ENCODE measurements at regions not wholly inside any gene's neighbourhood (a gene's known extent, or its start where the extent isn't known, plus 50 kb on each side); places are given as distances from the start of the nearest gene placed in this dataset.

- Histone ChIP-seq H3K36me3 (ENCODE audit: control insufficient read depth in 4 of 4, insufficient read depth in 3 of 4, low read depth in 1 of 4, low read length in 3 of 4) (no peaks in the 10 kb centered on the region), H3K9ac (ENCODE audit: low read depth in 1 of 2, low read length in 2 of 2) (no peak overlapping the region), H3K27ac (ENCODE audit: low read depth in 1 of 2, low read length in 2 of 2) (no peak overlapping the region), H3K27me3 (ENCODE audit: control insufficient read depth in 4 of 4, insufficient read depth in 4 of 4, low read length in 3 of 4) (no peaks in the 10 kb centered on the region), H3K4me1 (ENCODE audit: control insufficient read depth in 4 of 4, insufficient read depth in 4 of 4, low read length in 3 of 4) (no peaks in the 10 kb centered on the region), H3K4me3 (ENCODE audit: low read depth in 1 of 3, low read length in 3 of 3) (no peak overlapping the region), H3K9me3 (ENCODE audit: control insufficient read depth in 4 of 4, low read length in 3 of 4) (no peaks in the 10 kb centered on the region)
- WGBS: 76% methylated on average over 3 of the region's 3 CpGs
- TF ChIP-seq CTCF (IDR thresholded peaks at IDR 0.05; ENCODE audit: low read depth, low read length, missing input control): no peak
- TF ChIP-seq JUND (IDR thresholded peaks at IDR 0.05): no peak
- TF ChIP-seq YY1 (IDR thresholded peaks at IDR 0.05): no peak
- TF ChIP-seq RXRA (IDR thresholded peaks at IDR 0.05): no peak
- TF ChIP-seq MAX (IDR thresholded peaks at IDR 0.05): no peak
- TF ChIP-seq RAD21 (IDR thresholded peaks at IDR 0.05): no peak
- no peak for TF ChIP-seq ATF3 (IDR thresholded peaks at IDR 0.05)
- TF ChIP-seq FOXA2 (IDR thresholded peaks at IDR 0.05): no peak
- no peak for TF ChIP-seq EGR1 (IDR thresholded peaks at IDR 0.05; ENCODE audit: low read depth in 2 of 2)
- no peak for TF ChIP-seq ZBTB33 (IDR thresholded peaks at IDR 0.05)
- TF ChIP-seq TAF1 (conservative IDR thresholded peaks at IDR 0.05): no peak
- no peak for TF ChIP-seq HNF4G (IDR thresholded peaks at IDR 0.05)
- no peak for DNase-seq (ENCODE audit: low spot score)
These were observed 123.1 kb upstream of the STXBP5 start for GRCh38 chr6:147081076-147081609.

- Histone ChIP-seq H3K9ac (ENCODE audit: low read depth in 1 of 2, low read length in 2 of 2) (no peak overlapping the region), H3K27me3 (ENCODE audit: control insufficient read depth in 4 of 4, insufficient read depth in 4 of 4, low read length in 3 of 4) (no peaks in the 10 kb centered on the region), H3K27ac (ENCODE audit: low read depth in 1 of 2, low read length in 2 of 2) (no peak overlapping the region), H3K36me3 (ENCODE audit: control insufficient read depth in 4 of 4, insufficient read depth in 3 of 4, low read depth in 1 of 4, low read length in 3 of 4) (no peaks in the 10 kb centered on the region), H3K9me3 (ENCODE audit: control insufficient read depth in 4 of 4, low read length in 3 of 4) (peaks cover 0 to 7% (median under 1%) of the 10 kb centered on the region in 4 donors), H3K4me1 (ENCODE audit: control insufficient read depth in 4 of 4, insufficient read depth in 4 of 4, low read length in 3 of 4) (no peaks in the 10 kb centered on the region), H3K4me3 (ENCODE audit: low read depth in 1 of 3, low read length in 3 of 3) (no peak overlapping the region)
- TF ChIP-seq YY1 (IDR thresholded peaks at IDR 0.05) (no peak), HNF4G (IDR thresholded peaks at IDR 0.05) (no peak), FOXA2 (IDR thresholded peaks at IDR 0.05) (no peak), GABPA (IDR thresholded peaks at IDR 0.05 in 1 of 2, conservative IDR thresholded peaks at IDR 0.05 in 1 of 2) (no peak)
- DNase-seq (ENCODE audit: low spot score): no peak
These were observed 116.6 kb upstream of the STXBP5 start for GRCh38 chr6:147087641-147088040.

GRCh38 chr6:147088861-147089260 lies 115.4 kb upstream of the STXBP5 start:
- Histone ChIP-seq H3K36me3 (ENCODE audit: control insufficient read depth in 4 of 4, insufficient read depth in 3 of 4, low read depth in 1 of 4, low read length in 3 of 4) (no peaks in the 10 kb centered on the region), H3K27me3 (ENCODE audit: control insufficient read depth in 4 of 4, insufficient read depth in 4 of 4, low read length in 3 of 4) (no peaks in the 10 kb centered on the region), H3K4me3 (ENCODE audit: low read depth in 1 of 3, low read length in 3 of 3) (no peak overlapping the region), H3K9me3 (ENCODE audit: control insufficient read depth in 4 of 4, low read length in 3 of 4) (peaks cover 0 to 7% (median under 1%) of the 10 kb centered on the region in 4 donors), H3K9ac (ENCODE audit: low read depth in 1 of 2, low read length in 2 of 2) (no peak overlapping the region), H3K4me1 (ENCODE audit: control insufficient read depth in 4 of 4, insufficient read depth in 4 of 4, low read length in 3 of 4) (no peaks in the 10 kb centered on the region), H3K27ac (ENCODE audit: low read depth in 1 of 2, low read length in 2 of 2) (no peak overlapping the region)
- 97% methylated on average over 1 of the region's 1 CpG for WGBS
- no peak for DNase-seq (ENCODE audit: low spot score)
- TF ChIP-seq HNF4G (IDR thresholded peaks at IDR 0.05) (no peak), ZBTB33 (IDR thresholded peaks at IDR 0.05) (no peak), REST (IDR thresholded peaks at IDR 0.05) (no peak), SP1 (IDR thresholded peaks at IDR 0.05) (no peak), EGR1 (IDR thresholded peaks at IDR 0.05; ENCODE audit: low read depth in 2 of 2) (no peak), YY1 (IDR thresholded peaks at IDR 0.05) (no peak)
